HEK293 (cell line): ENCODE measurements at regions not wholly inside any gene's neighbourhood (a gene's known extent, or its start where the extent isn't known, plus 50 kb on each side); places are given as distances from the start of the nearest gene placed in this dataset.

Source experiments
- BCL11B ChIP-seq: fragments of 450-650 bp; formaldehyde crosslinking; IDR thresholded peaks from 2 replicates; pipeline ENCODE4 v1.5.1; 2016; ENCODE audit warnings: low read depth, missing biosample characterization, missing genetic modification characterization
- KLF16 ChIP-seq: fragments of 450-650 bp; formaldehyde crosslinking; IDR thresholded peaks from 2 replicates; pipeline ENCODE4 v1.5.1; 2017; ENCODE audit warnings: missing biosample characterization, missing genetic modification characterization
- KLF9 ChIP-seq: fragments of 450-650 bp; formaldehyde crosslinking; IDR thresholded peaks from 2 replicates; pipeline ENCODE4 v1.5.1; 2016; ENCODE audit warnings: missing biosample characterization, missing genetic modification characterization, low read depth
- SETDB1 ChIP-seq: IDR thresholded peaks from one replicate; pipeline ENCODE4 v1.6.1; 2017; ENCODE audit warnings: mild to moderate bottlenecking, low read length, moderate library complexity, mixed read lengths; ENCODE audit not compliant: insufficient read length
- ZNF473 ChIP-seq: fragments of 450-650 bp; formaldehyde crosslinking; IDR thresholded peaks from 2 replicates; pipeline ENCODE4 v1.5.1; 2017; ENCODE audit warnings: missing biosample characterization, missing genetic modification characterization
- ZNF701 ChIP-seq: fragments of 450-650 bp; formaldehyde crosslinking; IDR thresholded peaks from 2 replicates; pipeline ENCODE4 v1.5.1; 2016; ENCODE audit warnings: missing biosample characterization, missing genetic modification characterization
- TF ChIP-seq, protein P1 (sequence below): fragments of 450-650 bp; formaldehyde crosslinking; IDR thresholded peaks from 2 replicates; pipeline ENCODE4 v1.5.1; 2016; ENCODE audit warnings: missing biosample characterization, missing genetic modification characterization
- TF ChIP-seq, protein P2 (sequence below): fragments of 450-650 bp; formaldehyde crosslinking; IDR thresholded peaks from 2 replicates; pipeline ENCODE4 v1.5.1; 2016; ENCODE audit warnings: missing biosample characterization, missing genetic modification characterization, low read depth
- TF ChIP-seq, protein P3 (sequence below): fragments of 450-650 bp; formaldehyde crosslinking; IDR thresholded peaks from 2 replicates; pipeline ENCODE4 v1.5.1; 2016; ENCODE audit warnings: missing biosample characterization, missing genetic modification characterization
- TF ChIP-seq, protein P4 (sequence below): fragments of 450-650 bp; formaldehyde crosslinking; IDR thresholded peaks from 2 replicates; pipeline ENCODE4 v1.5.1; 2016; ENCODE audit warnings: missing biosample characterization, missing genetic modification characterization

DNA sequence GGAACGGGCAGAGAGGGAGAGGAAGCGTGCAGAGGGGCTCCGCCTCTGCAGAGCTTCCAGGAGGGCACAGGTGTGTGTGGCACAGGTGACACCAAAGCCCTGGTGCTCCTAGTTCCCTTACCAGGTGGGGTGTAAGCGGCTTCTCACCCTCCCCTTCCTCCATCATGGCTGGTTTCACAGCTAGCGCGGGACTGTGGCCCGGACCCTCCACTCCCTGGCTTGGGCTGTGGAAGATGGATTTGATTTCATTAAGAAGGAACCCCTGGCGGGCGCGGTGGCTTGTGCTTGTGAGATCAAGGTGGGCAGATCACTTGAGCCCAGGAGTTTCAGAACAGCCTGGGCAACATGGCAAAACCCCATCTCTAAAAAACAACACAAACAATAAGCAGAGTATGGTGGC is 241.2 kb upstream of the GSE1 start:
- TF ChIP-seq, protein P1, sequence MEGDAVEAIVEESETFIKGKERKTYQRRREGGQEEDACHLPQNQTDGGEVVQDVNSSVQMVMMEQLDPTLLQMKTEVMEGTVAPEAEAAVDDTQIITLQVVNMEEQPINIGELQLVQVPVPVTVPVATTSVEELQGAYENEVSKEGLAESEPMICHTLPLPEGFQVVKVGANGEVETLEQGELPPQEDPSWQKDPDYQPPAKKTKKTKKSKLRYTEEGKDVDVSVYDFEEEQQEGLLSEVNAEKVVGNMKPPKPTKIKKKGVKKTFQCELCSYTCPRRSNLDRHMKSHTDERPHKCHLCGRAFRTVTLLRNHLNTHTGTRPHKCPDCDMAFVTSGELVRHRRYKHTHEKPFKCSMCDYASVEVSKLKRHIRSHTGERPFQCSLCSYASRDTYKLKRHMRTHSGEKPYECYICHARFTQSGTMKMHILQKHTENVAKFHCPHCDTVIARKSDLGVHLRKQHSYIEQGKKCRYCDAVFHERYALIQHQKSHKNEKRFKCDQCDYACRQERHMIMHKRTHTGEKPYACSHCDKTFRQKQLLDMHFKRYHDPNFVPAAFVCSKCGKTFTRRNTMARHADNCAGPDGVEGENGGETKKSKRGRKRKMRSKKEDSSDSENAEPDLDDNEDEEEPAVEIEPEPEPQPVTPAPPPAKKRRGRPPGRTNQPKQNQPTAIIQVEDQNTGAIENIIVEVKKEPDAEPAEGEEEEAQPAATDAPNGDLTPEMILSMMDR (tag by site-specific recombination): no peak
- TF ChIP-seq, protein P2, sequence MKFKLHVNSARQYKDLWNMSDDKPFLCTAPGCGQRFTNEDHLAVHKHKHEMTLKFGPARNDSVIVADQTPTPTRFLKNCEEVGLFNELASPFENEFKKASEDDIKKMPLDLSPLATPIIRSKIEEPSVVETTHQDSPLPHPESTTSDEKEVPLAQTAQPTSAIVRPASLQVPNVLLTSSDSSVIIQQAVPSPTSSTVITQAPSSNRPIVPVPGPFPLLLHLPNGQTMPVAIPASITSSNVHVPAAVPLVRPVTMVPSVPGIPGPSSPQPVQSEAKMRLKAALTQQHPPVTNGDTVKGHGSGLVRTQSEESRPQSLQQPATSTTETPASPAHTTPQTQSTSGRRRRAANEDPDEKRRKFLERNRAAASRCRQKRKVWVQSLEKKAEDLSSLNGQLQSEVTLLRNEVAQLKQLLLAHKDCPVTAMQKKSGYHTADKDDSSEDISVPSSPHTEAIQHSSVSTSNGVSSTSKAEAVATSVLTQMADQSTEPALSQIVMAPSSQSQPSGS (tag by site-specific recombination): no peak
- TF ChIP-seq, protein P3, sequence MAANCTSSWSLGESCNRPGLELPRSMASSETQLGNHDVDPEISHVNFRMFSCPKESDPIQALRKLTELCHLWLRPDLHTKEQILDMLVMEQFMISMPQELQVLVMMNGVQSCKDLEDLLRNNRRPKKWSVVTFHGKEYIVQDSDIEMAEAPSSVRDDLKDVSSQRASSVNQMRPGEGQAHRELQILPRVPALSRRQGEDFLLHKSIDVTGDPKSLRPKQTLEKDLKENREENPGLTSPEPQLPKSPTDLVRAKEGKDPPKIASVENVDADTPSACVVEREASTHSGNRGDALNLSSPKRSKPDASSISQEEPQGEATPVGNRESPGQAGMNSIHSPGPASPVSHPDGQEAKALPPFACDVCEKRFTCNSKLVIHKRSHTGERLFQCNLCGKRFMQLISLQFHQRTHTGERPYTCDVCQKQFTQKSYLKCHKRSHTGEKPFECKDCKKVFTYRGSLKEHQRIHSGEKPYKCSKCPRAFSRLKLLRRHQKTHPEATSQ (tag by site-specific recombination): no peak
- TF ChIP-seq, protein P4, sequence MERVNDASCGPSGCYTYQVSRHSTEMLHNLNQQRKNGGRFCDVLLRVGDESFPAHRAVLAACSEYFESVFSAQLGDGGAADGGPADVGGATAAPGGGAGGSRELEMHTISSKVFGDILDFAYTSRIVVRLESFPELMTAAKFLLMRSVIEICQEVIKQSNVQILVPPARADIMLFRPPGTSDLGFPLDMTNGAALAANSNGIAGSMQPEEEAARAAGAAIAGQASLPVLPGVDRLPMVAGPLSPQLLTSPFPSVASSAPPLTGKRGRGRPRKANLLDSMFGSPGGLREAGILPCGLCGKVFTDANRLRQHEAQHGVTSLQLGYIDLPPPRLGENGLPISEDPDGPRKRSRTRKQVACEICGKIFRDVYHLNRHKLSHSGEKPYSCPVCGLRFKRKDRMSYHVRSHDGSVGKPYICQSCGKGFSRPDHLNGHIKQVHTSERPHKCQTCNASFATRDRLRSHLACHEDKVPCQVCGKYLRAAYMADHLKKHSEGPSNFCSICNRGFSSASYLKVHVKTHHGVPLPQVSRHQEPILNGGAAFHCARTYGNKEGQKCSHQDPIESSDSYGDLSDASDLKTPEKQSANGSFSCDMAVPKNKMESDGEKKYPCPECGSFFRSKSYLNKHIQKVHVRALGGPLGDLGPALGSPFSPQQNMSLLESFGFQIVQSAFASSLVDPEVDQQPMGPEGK: no peak
- no peak for TF ChIP-seq ZNF701 (tag by site-specific recombination)
- TF ChIP-seq SETDB1: no peak
- no peak for TF ChIP-seq BCL11B (tag by site-specific recombination)
- TF ChIP-seq ZNF473 (tag by site-specific recombination): no peak
- no peak for TF ChIP-seq KLF16 (tag by site-specific recombination)
- TF ChIP-seq KLF9 (tag by site-specific recombination): no peak
